GM20431 (cell line): ENCODE measurements at regions not wholly inside any gene's neighbourhood (a gene's known extent, or its start where the extent isn't known, plus 50 kb on each side); places are given as distances from the start of the nearest gene placed in this dataset.
"Not testable (repeated sequence)": the region's sequence is repeated elsewhere in the genome, so short reads cannot be mapped to it uniquely, and the experiment has no call there.

ENCODE experiments used
- in situ Hi-C: fragments of 300-500 bp; cut with MseI, MboI; formaldehyde crosslinking; loops from one replicate; pipeline ENCODE4 v1.15.0; 2020; ENCODE audit warnings: low sequenced_read_pairs; ENCODE audit not compliant: unreplicated experiment

DNA sequence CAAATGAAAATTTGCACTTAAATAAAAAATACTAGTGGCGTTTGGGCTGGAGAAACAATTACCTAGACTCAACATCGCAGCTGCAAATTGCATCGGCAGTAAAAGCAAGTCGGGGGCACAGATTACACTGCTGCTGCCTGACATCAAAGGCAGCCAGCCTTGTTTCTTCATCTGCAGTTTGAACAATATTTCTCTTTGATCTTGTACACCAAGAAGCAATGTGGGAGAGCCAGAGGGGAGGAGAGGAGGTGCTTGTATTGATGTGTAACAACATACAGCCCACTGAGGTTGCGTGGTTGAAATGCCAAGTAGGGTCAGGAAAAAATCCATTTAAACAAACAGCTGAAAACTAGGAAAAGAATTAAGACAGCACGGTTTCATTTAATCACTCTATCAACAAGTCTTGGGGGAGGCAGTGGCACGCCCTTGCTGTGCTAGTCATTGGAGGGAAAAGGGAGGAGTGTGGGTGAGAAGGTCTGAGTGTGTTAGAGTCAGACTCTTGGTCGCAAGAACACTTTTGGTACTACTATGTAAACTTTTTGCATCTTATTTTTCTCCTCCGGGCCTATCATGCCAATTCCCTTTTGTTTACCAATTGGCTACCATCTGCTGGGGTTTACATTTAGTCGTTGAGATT, 456.5 kb downstream of the OMA1 start:
- in situ Hi-C loops, result no loop called here

DNA sequence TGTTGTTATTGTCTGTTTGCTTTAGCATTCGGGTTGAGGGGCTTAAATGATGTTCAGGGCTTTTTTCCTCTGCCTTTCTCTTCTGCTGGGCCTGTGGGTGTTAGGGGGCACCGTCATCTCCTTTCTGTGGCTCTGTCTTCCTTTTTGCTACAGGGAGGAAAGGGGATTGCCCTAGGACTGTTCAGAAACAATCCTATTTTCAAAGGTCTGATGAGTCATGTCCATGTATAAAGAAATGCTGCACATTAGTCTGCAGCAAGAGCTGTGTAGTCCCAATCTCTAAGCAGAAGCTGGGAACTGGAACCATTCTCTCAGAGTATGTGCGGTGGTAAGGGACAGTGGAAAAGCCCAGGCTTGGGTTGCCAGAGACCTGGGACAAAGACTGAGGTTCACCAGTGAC, 462.3 kb downstream of the OMA1 start:
- in situ Hi-C loops, result no loop called here

DNA sequence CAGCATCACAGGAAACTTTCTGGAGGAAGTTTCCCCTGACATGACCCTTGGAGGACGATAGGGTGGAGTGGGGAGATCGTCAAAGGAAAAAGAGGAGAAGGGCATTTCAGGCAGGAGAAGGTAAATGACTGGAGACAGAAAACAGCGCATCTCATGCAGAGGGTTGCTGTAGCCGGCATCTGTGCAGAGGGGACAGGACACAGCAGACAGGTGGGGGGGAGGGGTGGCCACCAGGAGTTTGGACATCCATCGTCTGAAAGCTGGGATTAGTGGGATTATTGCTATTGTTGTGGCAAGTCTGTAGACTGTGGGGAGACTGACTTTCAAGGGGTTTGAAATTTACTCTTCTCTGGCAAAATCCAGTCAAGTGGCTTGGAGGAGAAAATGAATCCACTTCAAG, 463.9 kb downstream of the OMA1 start:
- in situ Hi-C loops, result no loop called here

DNA sequence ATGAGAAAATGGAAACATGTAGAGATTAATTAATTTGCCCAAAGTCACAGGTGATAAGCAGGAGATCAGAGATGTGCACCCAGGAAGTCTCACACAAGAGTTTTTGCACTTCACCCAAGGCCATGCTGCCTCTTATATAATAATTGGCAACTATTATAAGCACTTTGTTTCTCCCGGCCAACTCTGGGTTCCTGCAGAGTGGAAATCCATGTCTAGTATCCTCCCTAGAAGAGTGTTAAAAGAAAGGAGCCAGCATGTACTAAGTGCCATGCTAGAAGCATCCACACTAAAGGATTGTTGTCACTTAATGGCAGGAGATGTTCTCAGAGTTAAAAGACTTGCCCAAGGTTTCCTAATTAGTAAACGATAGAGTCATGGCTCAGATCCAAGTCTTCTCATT, 470.3 kb downstream of the OMA1 start:
- in situ Hi-C loops, result no loop called here

DNA sequence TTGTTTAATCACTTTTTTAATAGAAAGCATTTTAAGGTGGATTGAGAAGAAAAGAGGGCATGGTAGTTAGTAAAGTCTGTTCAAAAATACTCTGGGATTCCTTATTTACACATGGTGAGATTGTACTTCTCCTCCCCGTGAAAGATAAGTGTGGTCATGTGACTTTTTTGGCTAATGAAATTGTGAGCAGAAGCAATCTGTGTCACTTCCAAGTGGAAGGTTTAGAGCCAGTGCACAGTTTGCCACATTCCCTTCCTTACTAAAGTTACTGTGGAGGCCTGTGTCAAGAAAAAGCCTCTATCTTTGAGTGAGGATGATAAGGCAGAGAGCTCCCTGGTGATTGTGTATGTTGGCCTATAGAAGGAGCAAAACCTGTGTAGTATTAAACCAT, 471.3 kb downstream of the OMA1 start:
- in situ Hi-C loops, result no loop called here

DNA sequence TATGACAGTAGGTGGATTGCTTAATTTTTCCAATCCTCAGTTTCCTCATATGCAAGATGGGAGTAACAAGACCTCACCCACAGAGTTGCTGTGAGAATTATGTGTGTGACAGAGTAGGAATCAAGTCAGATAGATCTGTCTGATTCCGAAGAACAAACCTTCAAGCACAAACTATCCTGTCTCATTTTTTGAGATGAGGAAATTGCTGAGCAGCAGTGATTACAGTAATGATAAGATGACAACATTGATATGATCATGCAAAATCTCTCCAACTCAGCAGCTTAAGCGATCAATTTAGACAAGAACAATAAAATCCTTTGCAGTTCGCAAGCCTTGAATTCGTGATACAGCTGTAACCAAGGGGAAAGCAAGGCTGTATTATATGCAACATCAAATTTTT, 474.1 kb downstream of the OMA1 start:
- in situ Hi-C loops, result no loop called here

DNA sequence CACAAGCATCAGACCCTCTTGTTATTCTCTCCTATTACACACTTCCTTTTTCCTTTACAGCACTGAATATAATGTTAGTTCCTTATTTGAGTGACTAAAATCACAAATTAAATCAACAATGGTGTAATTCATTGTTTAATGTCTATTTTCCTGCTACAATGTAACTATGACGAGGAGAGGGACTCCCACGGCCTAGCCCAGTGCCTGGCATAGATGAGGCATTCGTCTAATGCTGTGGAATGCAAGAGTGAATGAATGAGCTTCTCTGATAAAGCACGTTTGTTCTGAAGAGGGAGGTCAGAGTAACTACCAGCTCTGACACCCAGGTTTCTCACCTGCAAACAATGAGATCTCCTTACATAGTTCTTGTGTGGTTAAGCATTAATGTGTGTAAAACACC, 479.4 kb downstream of the OMA1 start:
- in situ Hi-C loops, result no loop called here

DNA sequence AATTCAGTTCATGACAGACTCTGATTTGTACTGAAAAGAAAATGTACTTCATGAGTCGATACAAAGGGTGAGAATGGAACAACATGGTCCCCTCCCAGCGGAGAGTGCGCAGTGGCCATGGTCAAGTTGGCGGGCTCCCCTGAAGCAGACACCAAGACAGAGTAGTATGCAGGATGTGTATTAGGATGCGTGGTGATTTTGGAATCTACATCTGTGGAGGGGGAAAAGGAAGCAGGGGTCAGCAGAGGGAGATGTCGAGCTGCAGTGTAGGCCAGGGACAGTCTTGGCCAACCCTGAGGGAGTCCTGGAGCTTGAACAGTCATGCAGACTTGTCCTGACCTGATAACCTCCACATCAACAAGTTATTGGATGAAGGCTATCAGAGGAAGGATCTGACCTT, 481.0 kb downstream of the OMA1 start:
- in situ Hi-C loops, result no loop called here

DNA sequence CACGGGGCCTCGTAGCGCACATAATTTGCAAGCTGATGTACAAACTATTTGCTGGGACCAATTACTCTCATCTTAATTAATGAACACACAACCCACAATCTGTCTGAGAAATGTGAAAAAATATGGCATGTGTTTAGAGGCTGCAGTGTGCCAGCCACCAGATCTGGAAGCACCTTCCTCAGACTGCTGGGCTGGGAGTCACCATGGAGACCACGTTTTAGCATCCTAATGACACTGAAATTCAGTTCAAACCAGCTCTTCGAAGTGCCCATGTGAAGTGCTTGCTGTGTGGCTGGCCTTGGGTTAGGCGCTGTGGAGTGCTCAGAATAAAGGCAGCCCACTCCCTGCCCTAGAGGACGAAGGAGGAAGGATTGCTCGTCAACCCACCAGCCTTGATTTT, 482.4 kb downstream of the OMA1 start:
- in situ Hi-C loops, result no loop called here

DNA sequence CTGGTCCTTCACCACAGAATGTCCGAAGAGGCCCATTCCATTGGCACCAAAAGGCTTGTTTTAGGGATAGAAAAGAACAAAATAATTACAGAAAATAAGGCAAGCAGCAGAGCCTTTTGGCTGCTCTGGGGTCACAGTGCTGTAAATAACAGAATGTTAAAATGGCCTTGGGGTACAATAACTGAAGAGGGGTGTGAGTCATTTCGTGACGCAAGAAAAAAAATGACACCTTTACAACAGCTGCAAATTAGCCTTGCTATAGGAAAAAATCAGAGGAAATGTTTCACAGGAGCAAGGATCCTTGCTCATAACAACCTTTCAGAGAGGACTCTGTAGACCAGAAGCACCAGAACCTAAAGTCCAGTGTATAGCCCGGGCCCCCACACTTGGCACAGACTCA, 483.4 kb downstream of the OMA1 start:
- in situ Hi-C loops, result no loop called here

DNA sequence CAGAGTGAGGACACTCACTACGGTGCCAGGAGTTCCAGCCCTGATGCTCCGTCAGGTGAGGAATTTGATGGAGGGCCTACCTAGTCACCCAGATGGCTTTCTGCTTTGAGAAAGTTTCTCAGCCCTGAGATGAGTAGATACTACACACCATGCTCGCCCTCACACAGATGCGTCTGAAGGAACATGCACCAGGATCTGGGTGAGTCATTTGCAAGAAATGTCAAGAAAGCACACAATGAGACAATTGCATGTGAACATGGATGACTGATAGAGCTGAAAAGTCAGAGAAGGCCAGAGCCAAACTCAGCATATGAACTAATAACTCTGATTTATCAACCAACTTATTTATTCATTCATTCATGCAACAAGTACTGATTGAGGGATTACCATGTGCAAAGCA, 483.9 kb downstream of the OMA1 start:
- in situ Hi-C loops, result no loop called here

DNA sequence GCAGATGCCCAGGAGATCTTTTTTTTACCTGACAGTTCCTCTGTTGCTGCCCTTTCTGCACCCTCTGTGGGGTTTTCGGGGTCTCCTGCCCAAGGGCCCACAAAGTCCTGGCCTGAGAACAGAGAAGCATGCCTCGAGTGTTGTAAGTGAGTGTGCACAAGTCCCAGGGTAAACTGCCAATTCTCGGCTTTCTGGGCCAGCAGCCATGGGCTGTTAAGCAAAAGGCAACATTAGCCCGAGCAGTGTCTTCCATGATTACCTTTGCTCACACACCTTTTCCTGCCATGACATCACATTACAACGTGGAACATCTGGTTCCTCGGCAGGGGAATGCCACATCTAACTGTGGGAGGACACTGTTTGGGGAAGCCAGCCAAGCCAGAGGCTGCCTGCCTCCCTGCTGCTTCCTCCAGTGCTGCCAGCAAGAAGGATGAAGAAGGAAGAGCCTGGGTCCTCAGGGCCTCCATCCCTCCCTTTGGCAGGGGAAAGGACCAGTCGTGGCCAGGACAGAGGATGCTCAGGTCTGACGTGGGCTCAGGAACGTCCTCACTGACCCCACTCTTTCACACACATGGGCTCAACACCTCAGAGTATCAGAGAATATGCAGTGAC, 485.9 kb downstream of the OMA1 start:
- in situ Hi-C loops, result no loop called here

DNA sequence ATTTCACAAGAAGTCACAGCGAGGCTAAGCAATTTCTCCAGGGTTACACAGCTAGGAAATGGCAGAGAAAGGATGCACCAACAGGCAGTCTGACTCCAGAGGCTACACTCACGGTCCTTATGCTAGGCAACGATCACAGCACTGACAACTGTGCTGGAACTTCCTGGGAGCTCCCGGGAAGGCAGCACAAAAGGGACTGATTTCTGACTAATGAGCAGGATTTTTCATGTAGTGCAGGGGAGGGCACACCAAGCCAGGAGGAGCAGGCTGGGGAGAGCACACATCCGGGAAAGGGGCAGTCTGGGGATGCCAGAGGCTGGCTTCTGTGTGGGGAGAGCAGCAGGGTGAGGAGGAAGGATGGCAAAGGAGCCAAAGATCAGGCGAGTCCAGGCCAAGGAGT, 486.7 kb downstream of the OMA1 start:
- in situ Hi-C loops, result no loop called here

DNA sequence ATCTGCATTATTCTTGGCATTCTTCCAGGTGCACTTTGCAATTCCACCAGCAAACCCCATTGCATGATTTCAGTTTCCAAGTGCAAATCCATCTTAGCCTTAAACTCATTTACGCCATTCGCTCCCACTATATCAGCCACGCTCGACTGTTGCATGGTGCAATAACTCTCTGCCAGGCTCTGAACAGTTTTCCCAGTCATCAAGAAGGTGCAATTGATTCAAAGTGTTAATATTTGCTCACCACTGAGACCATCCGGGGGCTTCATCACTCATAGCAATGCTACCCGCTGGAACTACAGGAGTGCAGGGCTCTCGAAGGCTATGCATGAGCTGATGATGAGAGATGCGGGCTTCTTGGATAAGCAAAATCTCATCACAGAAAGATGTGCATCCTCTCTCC, 488.2 kb downstream of the OMA1 start:
- in situ Hi-C loops, result no loop called here

DNA sequence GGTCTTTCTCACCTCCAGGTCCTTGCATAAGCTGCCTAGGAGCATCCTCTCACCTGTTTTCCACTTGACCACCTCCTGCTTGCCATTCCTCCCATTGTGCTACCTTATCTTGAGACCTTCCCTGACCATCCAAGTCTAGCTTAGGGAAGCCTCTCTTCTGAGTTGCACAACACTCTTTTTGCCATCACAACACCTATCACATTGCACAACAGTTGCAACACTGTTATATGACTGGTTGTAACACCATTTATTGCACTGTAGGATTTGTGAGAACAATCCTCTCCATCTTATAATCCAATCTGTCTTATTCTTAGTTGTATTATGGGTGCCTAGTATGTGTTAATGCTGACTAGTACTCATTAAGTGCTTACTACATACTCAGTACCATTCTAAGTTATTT, 488.7 kb downstream of the OMA1 start:
- in situ Hi-C loops, result no loop called here

DNA sequence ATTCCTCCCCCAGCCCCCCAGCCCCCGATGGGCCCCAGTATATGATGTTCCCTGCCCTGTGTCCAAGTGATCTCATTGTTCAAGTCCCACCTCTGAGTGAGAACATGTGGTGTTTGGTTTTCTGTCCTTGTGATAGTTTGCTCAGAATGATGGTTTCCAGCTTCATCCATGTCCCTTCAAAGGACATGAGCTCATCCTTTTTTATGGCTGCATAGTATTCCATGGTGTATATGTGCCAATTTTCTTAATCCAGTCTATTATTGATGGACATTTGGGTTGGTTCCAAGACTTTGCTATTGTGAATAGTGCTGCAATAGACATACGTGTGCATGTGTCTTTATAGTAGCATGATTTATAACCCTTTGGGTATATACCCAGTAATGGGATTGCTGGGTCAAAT, 495.3 kb downstream of the OMA1 start:
- in situ Hi-C loops, result not testable (repeated sequence)

DNA sequence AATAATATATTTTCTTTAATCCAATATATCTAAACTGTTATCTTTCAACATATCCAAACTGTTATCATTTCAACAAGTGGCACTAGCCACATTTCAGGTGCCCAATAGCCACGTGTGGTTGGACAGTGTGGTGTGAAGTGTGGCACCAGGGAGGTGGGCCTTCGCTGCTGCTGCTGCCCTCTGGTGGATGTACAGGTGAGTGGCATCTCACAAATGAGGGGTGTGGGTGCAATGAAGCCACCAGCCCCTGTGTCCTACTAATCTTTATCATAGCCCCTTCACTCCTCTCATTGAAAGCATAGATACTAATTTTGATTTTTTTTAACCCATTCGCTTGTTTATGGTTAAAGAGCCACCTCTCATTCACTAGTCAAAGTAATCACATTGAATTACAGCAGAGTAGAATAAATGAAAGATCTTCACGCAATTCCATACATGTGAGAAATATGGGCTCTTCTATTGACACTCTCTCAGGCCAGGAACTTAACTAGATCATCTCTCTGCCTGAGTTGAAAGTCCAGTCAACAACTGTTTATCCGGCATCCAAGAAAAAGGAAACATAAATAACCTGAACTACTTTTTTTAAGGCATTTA, 499.2 kb downstream of the OMA1 start:
- in situ Hi-C loops, result loop anchor here (25.0 kb wide), 1 partner anchor 1210 kb away; no protein-coding TSS in a partner anchor

DNA sequence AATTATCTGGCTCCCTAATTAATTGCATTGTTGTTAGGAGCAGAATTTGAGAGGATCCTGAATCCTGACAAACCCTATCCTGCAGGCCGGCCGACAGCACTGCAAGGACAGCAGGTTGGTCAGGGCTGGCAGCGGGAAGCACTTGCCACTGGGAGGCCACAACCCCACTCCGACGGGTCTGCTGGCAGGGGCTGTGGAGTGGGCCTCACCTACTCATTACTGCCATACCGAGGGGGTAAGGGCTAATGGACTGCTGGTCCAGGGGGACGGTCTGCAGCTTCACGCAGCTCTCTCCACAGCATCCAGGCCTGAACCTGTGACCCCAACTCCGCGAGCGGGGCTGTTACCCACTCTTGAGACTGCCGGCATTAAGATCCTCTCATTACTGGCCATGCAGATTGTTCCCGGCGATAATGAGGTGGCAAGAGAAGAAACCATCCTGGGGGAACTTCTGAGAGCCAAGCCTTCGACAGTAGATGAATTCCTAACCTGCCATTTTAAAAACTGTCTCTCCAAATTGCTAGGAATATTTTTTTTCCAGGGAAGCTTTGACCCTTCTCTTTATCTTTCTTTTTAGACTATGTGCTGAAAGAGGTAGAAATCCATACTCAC, 501.3 kb downstream of the OMA1 start:
- in situ Hi-C loops, result loop anchor here (25.0 kb wide), 1 partner anchor 1208 kb away; no protein-coding TSS in a partner anchor

DNA sequence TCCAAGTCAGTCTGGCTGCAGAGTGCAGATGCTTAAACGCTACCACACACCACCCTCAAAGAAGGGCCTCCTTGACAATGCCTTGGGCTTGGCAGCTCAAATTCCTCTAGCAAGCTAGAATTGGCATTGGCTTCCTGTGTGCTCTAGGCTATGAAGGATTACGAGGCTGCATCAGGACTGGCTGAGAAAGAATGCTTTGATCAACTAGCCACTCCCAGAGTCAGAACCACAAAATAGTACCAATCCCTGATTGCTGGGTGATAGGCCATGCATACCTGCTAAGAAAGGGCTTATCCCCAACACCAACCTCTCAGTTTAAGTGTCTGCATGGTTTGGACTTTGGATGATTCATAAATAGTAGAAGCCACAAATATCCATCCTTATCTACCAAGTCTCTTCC, 504.9 kb downstream of the OMA1 start:
- in situ Hi-C loops, result loop anchor here (25.0 kb wide), 1 partner anchor 1204 kb away; no protein-coding TSS in a partner anchor

DNA sequence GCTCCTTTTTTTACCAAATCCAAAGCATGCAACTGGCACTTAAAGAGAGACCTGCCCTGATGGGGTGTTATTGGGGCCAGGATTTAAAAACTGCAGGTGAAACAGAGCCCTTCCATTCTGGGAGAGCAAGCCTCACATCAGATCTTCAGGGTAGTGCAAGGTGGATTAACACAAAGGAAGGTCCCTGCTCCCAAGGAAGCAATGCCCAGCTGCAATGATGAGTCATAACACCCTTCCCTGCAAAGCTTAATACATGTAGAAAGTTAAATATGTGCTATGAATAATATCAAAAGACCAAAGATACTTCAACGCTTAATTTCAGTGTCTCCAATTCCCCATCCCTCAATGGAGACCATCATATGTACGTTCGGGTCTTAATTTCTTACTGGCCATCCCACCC, 508.0 kb downstream of the OMA1 start:
- in situ Hi-C loops, result loop anchor here (25.0 kb wide), 1 partner anchor 1201 kb away; no protein-coding TSS in a partner anchor

DNA sequence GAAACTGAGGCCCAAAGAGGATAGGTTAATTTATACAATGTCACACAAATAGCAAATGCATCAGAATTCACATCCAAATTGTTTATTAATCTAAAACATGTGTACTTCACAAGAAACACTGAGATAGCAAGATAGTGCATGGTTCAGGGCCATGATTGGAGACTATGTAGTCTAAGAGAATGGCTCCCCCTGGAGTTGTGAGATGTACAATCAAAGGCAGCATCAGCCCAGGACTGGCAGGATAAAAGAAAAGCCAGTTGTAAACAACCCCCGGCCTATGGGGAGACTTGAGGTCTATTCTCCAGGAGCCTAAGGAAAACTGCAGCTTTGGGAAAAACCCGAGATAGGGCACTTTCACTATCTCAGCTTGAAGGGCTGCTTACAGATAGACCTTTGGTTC, 511.0 kb downstream of the OMA1 start:
- in situ Hi-C loops, result loop anchor here (25.0 kb wide), 1 partner anchor 1198 kb away; no protein-coding TSS in a partner anchor
